IMR-90 (cell line): ENCODE measurements at regions not wholly inside any gene's neighbourhood (a gene's known extent, or its start where the extent isn't known, plus 50 kb on each side); places are given as distances from the start of the nearest gene placed in this dataset.

Source experiments
- ATAC-seq: fragments of 200-7000 bp; cut with Tn5 transposase; 2 replicates; pipeline ENCODE4 v1.9.1; 2020; ENCODE audit warnings: low read depth, mild to moderate bottlenecking, moderate library complexity
- BruUV-seq: library from RNA; stranded (reverse); fragments of 400-500 nt; replicated peaks from 2 replicates; lab custom pipeline; 2021; lab: Mats Ljungman, UMichigan
- CTCF ChIA-PET: fragments of 300-600 bp; formaldehyde crosslinking; extraction: SDS; loops from one replicate; lab custom pipeline; 2021; ENCODE audit warnings: antibody characterized with exemption; lab: Yijun Ruan, JAX
- POLR2A ChIA-PET: fragments of 300-600 bp; sonication (Branson Sonifier 250); formaldehyde crosslinking; loops from one replicate; lab custom pipeline; 2022; ENCODE audit warnings: antibody characterized with exemption; ENCODE audit not compliant: unreplicated experiment; lab: Charles Lee
- DNase-seq: peaks from one replicate; pipeline ENCODE4 v3.0.0; 2013
- H2AFZ ChIP-seq: replicated peaks from 2 replicates; pipeline ENCODE3; 2013; ENCODE audit warnings: low read length, mild to moderate bottlenecking; ENCODE audit not compliant: poor library complexity
- H2AK5ac ChIP-seq: 2 replicates; pipeline ENCODE4 v1.6.1; 2013; ENCODE audit warnings: low read depth, low read length, inconsistent platforms
- H2AK9ac ChIP-seq: replicated peaks from 2 replicates; pipeline ENCODE3; 2013; ENCODE audit warnings: mild to moderate bottlenecking, low read depth, low read length, moderate library complexity; ENCODE audit not compliant: poor library complexity
- H2BK120ac ChIP-seq: 2 replicates; pipeline ENCODE4 v1.6.1; 2013; ENCODE audit warnings: low read depth, low read length, inconsistent platforms
- H2BK15ac ChIP-seq: 3 replicates; pipeline ENCODE4 v1.6.1; 2013; ENCODE audit warnings: low read depth, low read length, inconsistent platforms
- H2BK20ac ChIP-seq: 2 replicates; pipeline ENCODE4 v1.6.1; 2013; ENCODE audit warnings: low read depth, mild to moderate bottlenecking, inconsistent platforms, low read length, moderate library complexity
- H2BK5ac ChIP-seq: 2 replicates; pipeline ENCODE4 v1.6.1; 2013; ENCODE audit warnings: mild to moderate bottlenecking, low read depth, low read length, inconsistent platforms; ENCODE audit not compliant: poor library complexity, severe bottlenecking
- H3K14ac ChIP-seq: replicated peaks from 2 replicates; pipeline ENCODE4 v1.6.1; 2013; ENCODE audit warnings: low read depth, low read length, inconsistent platforms
- H3K18ac ChIP-seq: 2 replicates; pipeline ENCODE4 v1.6.1; 2013; ENCODE audit warnings: low read depth, low read length, control low read depth
- H3K23ac ChIP-seq: 2 replicates; pipeline ENCODE4 v1.6.1; 2013; ENCODE audit warnings: low read depth, low read length, inconsistent platforms
- H3K27ac ChIP-seq: 2 replicates; pipeline ENCODE4 v1.5.1; 2013; ENCODE audit warnings: mild to moderate bottlenecking, control low read depth, low read length; ENCODE audit not compliant: insufficient read depth
- H3K27me3 ChIP-seq: 2 replicates; pipeline ENCODE4 v1.6.1; 2013; ENCODE audit warnings: low read length; ENCODE audit not compliant: control insufficient read depth, insufficient read depth
- H3K36me3 ChIP-seq: 2 replicates; pipeline ENCODE4 v1.6.1; 2013; ENCODE audit warnings: low read length, mixed read lengths; ENCODE audit not compliant: control insufficient read depth, insufficient read depth
- H3K4ac ChIP-seq: 2 replicates; pipeline ENCODE4 v1.6.1; 2013; ENCODE audit warnings: low read depth, low read length, inconsistent platforms
- H3K4me1 ChIP-seq: 2 replicates; pipeline ENCODE4 v1.6.1; 2013; ENCODE audit warnings: low read length, mixed read lengths; ENCODE audit not compliant: control insufficient read depth, insufficient read depth
- H3K4me2 ChIP-seq: 2 replicates; pipeline ENCODE4 v1.6.1; 2013; ENCODE audit warnings: low read depth, mild to moderate bottlenecking, control low read depth, low read length, moderate library complexity
- H3K4me3 ChIP-seq: 2 replicates; pipeline ENCODE4 v1.5.1; 2013; ENCODE audit warnings: low read depth, mild to moderate bottlenecking, control low read depth, low read length, moderate library complexity; ENCODE audit not compliant: insufficient read depth
- H3K56ac ChIP-seq: 2 replicates; pipeline ENCODE4 v1.6.1; 2013; ENCODE audit warnings: low read length, inconsistent platforms; ENCODE audit not compliant: insufficient read depth; ENCODE audit errors: extremely low read depth
- H3K79me1 ChIP-seq, 2 experiments: 2 replicates each; pipeline ENCODE4 v1.6.1; 2013; ENCODE audit warnings: low read length in 2 of 2, inconsistent platforms in 1 of 2, low read depth in 1 of 2
- H3K9ac ChIP-seq: 2 replicates; pipeline ENCODE4 v1.6.1; 2013; ENCODE audit warnings: low read depth, low read length, control low read depth
- H3K9me1 ChIP-seq: 2 replicates; pipeline ENCODE4 v1.6.1; 2013; ENCODE audit warnings: low read length, inconsistent platforms; ENCODE audit not compliant: insufficient read depth
- H3K9me3 ChIP-seq: 2 replicates; pipeline ENCODE4 v1.6.1; 2013; ENCODE audit warnings: low read length; ENCODE audit not compliant: control insufficient read depth, insufficient read depth
- H4K20me1 ChIP-seq: 2 replicates; pipeline ENCODE4 v1.6.1; 2013; ENCODE audit warnings: low read length, inconsistent platforms; ENCODE audit not compliant: insufficient read depth
- H4K5ac ChIP-seq: 2 replicates; pipeline ENCODE4 v1.6.1; 2013; ENCODE audit warnings: mild to moderate bottlenecking, low read depth, low read length, control low read depth
- H4K8ac ChIP-seq, 2 experiments: 2 replicates each; pipeline ENCODE4 v1.6.1; 2013; ENCODE audit warnings: low read depth in 2 of 2, low read length in 2 of 2, control low read depth in 1 of 2, inconsistent platforms in 1 of 2
- H4K91ac ChIP-seq: 2 replicates; pipeline ENCODE4 v1.6.1; 2013; ENCODE audit warnings: low read depth, low read length, inconsistent platforms; ENCODE audit not compliant: insufficient read depth
- BHLHE40 ChIP-seq: fragments of 150-350 bp; IDR thresholded peaks from 2 replicates; pipeline ENCODE4 v1.6.1; 2016; ENCODE audit warnings: mild to moderate bottlenecking, low read depth, low read length
- CEBPB ChIP-seq: IDR thresholded peaks from 2 replicates; pipeline ENCODE4 v1.6.1; 2012; ENCODE audit warnings: low read depth, low read length, improper control_type of control experiment
- CHD1 ChIP-seq: IDR thresholded peaks from 2 replicates; pipeline ENCODE4 v1.6.1; 2012; ENCODE audit warnings: low read depth, low read length, improper control_type of control experiment
- CTCF ChIP-seq: conservative IDR thresholded peaks from 2 replicates; pipeline ENCODE4 v1.5.1; 2012; ENCODE audit warnings: mild to moderate bottlenecking, low read depth, low read length, improper control_type of control experiment
- ELK1 ChIP-seq: fragments of 150-350 bp; IDR thresholded peaks from 2 replicates; pipeline ENCODE4 v1.6.1; 2016; ENCODE audit warnings: low read depth, mild to moderate bottlenecking, low read length, moderate library complexity, borderline replicate concordance
- FOS ChIP-seq: fragments of 150-350 bp; IDR thresholded peaks from 2 replicates; pipeline ENCODE4 v1.6.1; 2016; ENCODE audit warnings: low read depth, low read length
- MAFK ChIP-seq: IDR thresholded peaks from 2 replicates; pipeline ENCODE4 v1.6.1; 2012; ENCODE audit warnings: low read depth, low read length, improper control_type of control experiment
- MAZ ChIP-seq: IDR thresholded peaks from 2 replicates; pipeline ENCODE4 v1.6.1; 2012; ENCODE audit warnings: low read depth, mild to moderate bottlenecking, low read length, improper control_type of control experiment, moderate library complexity, borderline replicate concordance
- MXI1 ChIP-seq: IDR thresholded peaks from 2 replicates; pipeline ENCODE4 v1.6.1; 2012; ENCODE audit warnings: low read depth, mild to moderate bottlenecking, low read length, moderate library complexity, borderline replicate concordance
- NFE2L2 ChIP-seq: fragments of 150-350 bp; IDR thresholded peaks from 2 replicates; pipeline ENCODE4 v1.6.1; 2016; ENCODE audit warnings: low read depth, mild to moderate bottlenecking, low read length
- POLR2A ChIP-seq: IDR thresholded peaks from 2 replicates; pipeline ENCODE4 v1.6.1; 2012; ENCODE audit warnings: mild to moderate bottlenecking, low read depth, low read length
- RAD21 ChIP-seq: IDR thresholded peaks from 2 replicates; pipeline ENCODE4 v1.6.1; 2012; ENCODE audit warnings: low read length, improper control_type of control experiment
- RCOR1 ChIP-seq: IDR thresholded peaks from 2 replicates; pipeline ENCODE4 v1.6.1; 2012; ENCODE audit warnings: mild to moderate bottlenecking, low read length, improper control_type of control experiment; ENCODE audit not compliant: insufficient replicate concordance
- RFX5 ChIP-seq: IDR thresholded peaks from 2 replicates; pipeline ENCODE4 v1.8.0; 2012; ENCODE audit warnings: low read depth, mild to moderate bottlenecking, low read length, moderate library complexity
- SMC3 ChIP-seq: fragments of 150-350 bp; IDR thresholded peaks from 2 replicates; pipeline ENCODE4 v1.6.1; 2016; ENCODE audit warnings: low read depth, mild to moderate bottlenecking, antibody characterized with exemption, low read length, moderate library complexity
- USF2 ChIP-seq: fragments of 150-350 bp; IDR thresholded peaks from 2 replicates; pipeline ENCODE4 v1.6.1; 2017; ENCODE audit warnings: mild to moderate bottlenecking, antibody characterized with exemption, low read length, low read depth
- WGBS, 2 experiments: methylation state at CpG; one replicate each; pipeline versions ENCODE4 v1.1.5 to v1.1.7; 2013; ENCODE audit warnings: missing lambda C conversion rate in 2 of 2; ENCODE audit not compliant: insufficient read length in 1 of 2; ENCODE audit errors: extremely low coverage in 2 of 2; 5-methylcytosine and 5-hydroxymethylcytosine counted together
- dilution Hi-C: fragments of 300-500 bp; cut with HindIII; formaldehyde crosslinking; loops from one replicate; pipeline ENCODE4 v1.14.3; 2018; ENCODE audit warnings: low sequenced_read_pairs; ENCODE audit not compliant: unreplicated experiment
- in situ Hi-C: fragments of 300-500 bp; cut with MboI; formaldehyde crosslinking; loops from 3 replicates; pipeline ENCODE4 v1.14.3; 2019; ENCODE audit warnings: low sequenced_read_pairs, inconsistent platforms, mixed read lengths
- intact Hi-C: fragments of 100-400 bp; cut with micrococcal nuclease; formaldehyde crosslinking; loops from 2 replicates; pipeline ENCODE4 v1.10.0; 2022

GRCh38 chrX:87098477-87098876, 419.1 kb upstream of the KLHL4 start:
- Histone ChIP-seq H4K5ac (no peak overlapping the region), H2BK20ac (no peak overlapping the region), H3K36me3 (no peaks in the 10 kb centered on the region), H3K4me2 (no peak overlapping the region), H4K8ac (no peak overlapping the region), H3K4ac (no peak overlapping the region), H3K23ac (no peak overlapping the region), H2BK5ac (no peak overlapping the region), H2BK15ac (no peak overlapping the region), H4K20me1 (no peaks in the 10 kb centered on the region), H3K9ac (no peak overlapping the region), H3K9me3 (peaks cover 4% of the 10 kb centered on the region; the same call in 1 of the 2 replicates), H3K4me3 (no peak overlapping the region), H4K91ac (no peak overlapping the region), H2AK9ac (no peak overlapping the region), H3K79me1 (no peaks in the 10 kb centered on the region), H3K18ac (no peak overlapping the region), H3K56ac (no peak overlapping the region; the same call in 1 of the 2 replicates), H2AK5ac (no peak overlapping the region), H3K27me3 (no peaks in the 10 kb centered on the region), H3K14ac (no peak overlapping the region), H3K9me1 (no peaks in the 10 kb centered on the region), H3K4me1 (no peaks in the 10 kb centered on the region), H3K27ac (no peak overlapping the region), H2BK120ac (no peak overlapping the region), H2AFZ (no peak overlapping the region)
- dilution Hi-C loops, result no loop called here
- intact Hi-C loops, result no loop called here
- CTCF ChIA-PET, result no interaction called here
- POLR2A ChIA-PET, result no interaction called here
- in situ Hi-C loops, result no loop called here
- ATAC-seq (no peak), DNase-seq (no peak)
- no CpG with 5 or more reads among the region's 3 CpGs for WGBS, 2 experiments
- BruUV-seq, result no TSS peak
- TF ChIP-seq FOS (no peak), RCOR1 (no peak), NFE2L2 (no peak), MAFK (no peak), SMC3 (no peak), USF2 (no peak), CHD1 (no peak), MAZ (no peak), ELK1 (no peak), MXI1 (no peak), CTCF (no peak), CEBPB (no peak), RFX5 (no peak), POLR2A (no peak), RAD21 (no peak), BHLHE40 (no peak)
